DND-41 (cell line): ENCODE measurements at regions not wholly inside any gene's neighbourhood (a gene's known extent, or its start where the extent isn't known, plus 50 kb on each side); places are given as distances from the start of the nearest gene placed in this dataset.

Experiments used
- ATAC-seq: fragments of 200-7000 bp; cut with Tn5 transposase; 3 replicates; pipeline ENCODE4 v1.9.1; 2021; ENCODE audit warnings: low read depth; ENCODE audit not compliant: insufficient read depth
- DNase-seq: peaks from one replicate; pipeline ENCODE4 v3.0.0-alpha.2; 2020
- H2AFZ ChIP-seq: 2 replicates; pipeline ENCODE4 v1.6.0; 2012; ENCODE audit warnings: low read depth, low read length
- H3K27ac ChIP-seq: 2 replicates; pipeline ENCODE4 v1.5.1; 2012; ENCODE audit warnings: low read length, inconsistent platforms
- H3K27me3 ChIP-seq: fragments of 200-600 bp; sonication (generic); 2 replicates; pipeline ENCODE4 v1.6.0; 2012; ENCODE audit warnings: low read length, mild to moderate bottlenecking, inconsistent platforms; ENCODE audit not compliant: insufficient read depth, poor library complexity
- H3K36me3 ChIP-seq: 2 replicates; pipeline ENCODE4 v1.5.1; 2012; ENCODE audit warnings: low read length, inconsistent platforms; ENCODE audit not compliant: insufficient read depth
- H3K4me1 ChIP-seq: 2 replicates; pipeline ENCODE4 v1.5.1; 2012; ENCODE audit warnings: mild to moderate bottlenecking, low read length; ENCODE audit not compliant: insufficient read depth
- H3K4me2 ChIP-seq: 2 replicates; pipeline ENCODE4 v1.6.0; 2012; ENCODE audit warnings: mild to moderate bottlenecking, moderate library complexity, low read length, inconsistent platforms; ENCODE audit not compliant: insufficient read depth
- H3K4me3 ChIP-seq, 2 experiments: fragments of 200-600 bp in 1 of 2; shearing (Covaris generic) in 1 of 2; 2 replicates each; pipeline ENCODE4 v1.5.1; 2012 to 2016; ENCODE audit warnings: inconsistent platforms in 2 of 2, low read length in 2 of 2, mild to moderate bottlenecking in 2 of 2, low read depth in 1 of 2, moderate library complexity in 1 of 2
- H3K79me2 ChIP-seq: 2 replicates; pipeline ENCODE4 v1.6.0; 2012; ENCODE audit warnings: low read length, inconsistent platforms; ENCODE audit not compliant: insufficient read depth
- H3K9ac ChIP-seq: 2 replicates; pipeline ENCODE4 v1.6.0; 2012; ENCODE audit warnings: low read depth, mild to moderate bottlenecking, inconsistent platforms, low read length, moderate library complexity
- H3K9me3 ChIP-seq: 2 replicates; pipeline ENCODE4 v1.5.1; 2012; ENCODE audit warnings: low read length, moderate library complexity, mild to moderate bottlenecking, inconsistent platforms; ENCODE audit not compliant: insufficient read depth, severe bottlenecking
- H4K20me1 ChIP-seq: 2 replicates; pipeline ENCODE4 v1.6.0; 2012; ENCODE audit warnings: low read length; ENCODE audit not compliant: insufficient read depth
- EZH2 ChIP-seq: IDR thresholded peaks from 3 replicates; pipeline ENCODE4 v1.6.1; 2012; ENCODE audit warnings: borderline replicate concordance, low read depth, mild to moderate bottlenecking, moderate library complexity, low read length, inconsistent platforms; ENCODE audit not compliant: severe bottlenecking
- TF ChIP-seq, protein P1 (sequence below): IDR thresholded peaks from 2 replicates; pipeline ENCODE4 v1.5.1; 2012; ENCODE audit warnings: borderline replicate concordance, low read length, moderate library complexity, mild to moderate bottlenecking; ENCODE audit not compliant: poor library complexity, severe bottlenecking; ENCODE audit errors: extremely low read depth

DNA sequence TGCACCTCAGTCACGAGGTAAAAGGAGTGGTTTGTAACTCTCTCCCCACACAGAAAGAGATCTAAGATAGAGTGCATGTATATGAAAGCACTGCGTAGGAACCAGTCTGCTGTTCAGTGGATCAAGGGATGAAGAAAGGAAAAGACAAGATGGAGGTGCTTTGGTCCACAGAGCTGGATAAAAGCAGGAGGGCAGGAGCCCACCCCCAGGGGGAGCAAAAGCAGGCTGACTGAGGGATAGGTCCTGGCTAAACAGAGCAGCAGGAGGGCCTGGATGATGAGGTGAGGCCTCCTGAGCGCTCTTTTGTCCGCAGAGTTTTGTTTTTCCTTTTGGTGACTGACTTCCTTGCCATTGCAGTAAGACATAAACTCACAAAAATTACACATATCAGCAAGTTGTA lies 293.5 kb upstream of the C9orf72 start:
- H3K4me3 ChIP-seq: no peak overlapping the region
- H3K27me3 ChIP-seq: no peaks in the 10 kb centered on the region
- no peak for TF ChIP-seq EZH2
- TF ChIP-seq, protein P1, sequence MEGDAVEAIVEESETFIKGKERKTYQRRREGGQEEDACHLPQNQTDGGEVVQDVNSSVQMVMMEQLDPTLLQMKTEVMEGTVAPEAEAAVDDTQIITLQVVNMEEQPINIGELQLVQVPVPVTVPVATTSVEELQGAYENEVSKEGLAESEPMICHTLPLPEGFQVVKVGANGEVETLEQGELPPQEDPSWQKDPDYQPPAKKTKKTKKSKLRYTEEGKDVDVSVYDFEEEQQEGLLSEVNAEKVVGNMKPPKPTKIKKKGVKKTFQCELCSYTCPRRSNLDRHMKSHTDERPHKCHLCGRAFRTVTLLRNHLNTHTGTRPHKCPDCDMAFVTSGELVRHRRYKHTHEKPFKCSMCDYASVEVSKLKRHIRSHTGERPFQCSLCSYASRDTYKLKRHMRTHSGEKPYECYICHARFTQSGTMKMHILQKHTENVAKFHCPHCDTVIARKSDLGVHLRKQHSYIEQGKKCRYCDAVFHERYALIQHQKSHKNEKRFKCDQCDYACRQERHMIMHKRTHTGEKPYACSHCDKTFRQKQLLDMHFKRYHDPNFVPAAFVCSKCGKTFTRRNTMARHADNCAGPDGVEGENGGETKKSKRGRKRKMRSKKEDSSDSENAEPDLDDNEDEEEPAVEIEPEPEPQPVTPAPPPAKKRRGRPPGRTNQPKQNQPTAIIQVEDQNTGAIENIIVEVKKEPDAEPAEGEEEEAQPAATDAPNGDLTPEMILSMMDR: no peak
- H3K4me2 ChIP-seq: no peak overlapping the region
- DNase-seq (no peak), ATAC-seq (no peak)
- H3K79me2 ChIP-seq: no peaks in the 10 kb centered on the region
- H4K20me1 ChIP-seq: no peaks in the 10 kb centered on the region
- H3K36me3 ChIP-seq: no peaks in the 10 kb centered on the region
- no peaks in the 10 kb centered on the region for H3K9me3 ChIP-seq
- no peaks in the 10 kb centered on the region for H3K4me1 ChIP-seq
- H3K9ac ChIP-seq: no peak overlapping the region
- no peak overlapping the region for H3K27ac ChIP-seq
- H2AFZ ChIP-seq: no peak overlapping the region

DNA sequence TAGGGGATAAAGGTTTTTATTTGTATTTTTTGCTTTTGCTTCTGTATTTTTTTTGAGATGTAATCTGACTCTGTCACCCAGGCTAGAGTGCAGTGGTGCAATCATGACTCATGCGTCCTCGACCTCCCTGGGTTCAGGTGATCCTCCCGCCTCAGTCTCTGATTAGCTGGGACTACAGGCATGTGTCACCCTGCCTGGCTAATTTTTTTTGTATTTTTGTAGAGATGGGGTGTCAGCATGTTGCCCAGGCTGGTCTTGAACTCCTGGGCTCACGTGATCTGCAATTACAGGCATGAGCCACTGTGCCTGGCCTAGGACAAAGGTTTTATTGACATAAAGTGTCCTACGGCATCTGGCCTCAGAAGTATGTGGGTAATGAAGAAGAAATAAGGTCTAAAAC lies 297.1 kb upstream of the C9orf72 start:
- Histone ChIP-seq H3K4me3 (no peak overlapping the region), H3K27ac (no peak overlapping the region), H3K36me3 (no peaks in the 10 kb centered on the region), H3K79me2 (no peaks in the 10 kb centered on the region), H3K9ac (no peak overlapping the region), H3K4me2 (no peak overlapping the region), H2AFZ (no peak overlapping the region), H3K27me3 (no peaks in the 10 kb centered on the region), H3K4me1 (no peaks in the 10 kb centered on the region), H4K20me1 (no peaks in the 10 kb centered on the region), H3K9me3 (no peaks in the 10 kb centered on the region)
- DNase-seq (no peak), ATAC-seq (no peak)
- TF ChIP-seq, protein P1: no peak
- no peak for TF ChIP-seq EZH2

DNA sequence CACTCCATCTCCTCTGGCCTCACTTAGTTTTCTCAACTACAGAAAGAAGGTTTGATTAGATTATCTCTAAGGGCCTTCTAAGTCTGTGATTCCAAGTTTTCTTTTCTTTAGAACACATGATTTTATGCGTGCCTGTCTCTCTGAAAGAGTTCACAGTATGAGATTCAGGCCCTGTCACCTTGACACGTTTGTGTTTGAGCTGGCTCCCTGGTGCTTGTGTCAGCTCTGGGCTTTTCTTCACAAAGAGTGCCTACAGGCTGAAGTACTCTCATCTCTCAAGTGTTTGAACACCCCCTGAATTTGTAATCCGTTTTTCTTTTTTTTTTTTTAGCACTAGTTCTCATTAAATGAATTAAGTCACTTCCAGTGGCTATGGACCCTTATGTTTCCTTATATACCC lies 306.9 kb upstream of the C9orf72 start:
- H4K20me1 ChIP-seq: no peaks in the 10 kb centered on the region
- H3K9me3 ChIP-seq: no peaks in the 10 kb centered on the region
- H3K4me3 ChIP-seq: no peak overlapping the region
- H3K4me2 ChIP-seq: no peak overlapping the region
- H3K27ac ChIP-seq: no peak overlapping the region
- H3K79me2 ChIP-seq: no peaks in the 10 kb centered on the region
- H3K4me1 ChIP-seq: no peaks in the 10 kb centered on the region
- TF ChIP-seq, protein P1: no peak
- TF ChIP-seq EZH2: no peak
- H2AFZ ChIP-seq: no peak overlapping the region
- ATAC-seq (no peak), DNase-seq (no peak)
- no peaks in the 10 kb centered on the region for H3K36me3 ChIP-seq
- H3K9ac ChIP-seq: no peak overlapping the region
- no peaks in the 10 kb centered on the region for H3K27me3 ChIP-seq

DNA sequence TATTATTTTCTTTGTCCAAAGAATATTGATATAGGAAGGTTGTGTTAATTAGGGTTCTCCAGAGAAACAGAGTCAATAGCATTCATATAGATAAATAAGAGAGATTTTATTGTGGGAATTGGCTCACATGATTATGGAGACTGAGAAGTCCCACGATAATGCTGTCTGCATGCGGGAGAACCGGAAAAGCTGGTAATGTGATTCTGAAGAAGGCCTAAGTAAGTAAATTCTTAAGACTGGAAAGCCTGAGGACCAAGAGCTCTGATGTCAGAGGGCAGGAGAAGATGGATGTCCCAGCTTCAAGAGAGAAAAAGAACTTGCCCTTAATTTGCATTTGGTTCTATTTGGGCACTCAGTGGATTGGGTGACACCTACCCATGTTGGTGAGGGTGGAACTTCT lies 307.4 kb upstream of the C9orf72 start:
- no peaks in the 10 kb centered on the region for H4K20me1 ChIP-seq
- H3K4me3 ChIP-seq: no peak overlapping the region
- TF ChIP-seq, protein P1: no peak
- no peak for TF ChIP-seq EZH2
- no peak for ATAC-seq
- no peak overlapping the region for H3K4me2 ChIP-seq
- no peaks in the 10 kb centered on the region for H3K4me1 ChIP-seq
- no peaks in the 10 kb centered on the region for H3K9me3 ChIP-seq
- H3K79me2 ChIP-seq: no peaks in the 10 kb centered on the region
- H3K9ac ChIP-seq: no peak overlapping the region
- H2AFZ ChIP-seq: no peak overlapping the region
- DNase-seq: no peak
- no peak overlapping the region for H3K27ac ChIP-seq
- no peaks in the 10 kb centered on the region for H3K27me3 ChIP-seq
- H3K36me3 ChIP-seq: no peaks in the 10 kb centered on the region
